Keratinocyte (primary cell): ENCODE measurements at regions not wholly inside any gene's neighbourhood (a gene's known extent, or its start where the extent isn't known, plus 50 kb on each side); places are given as distances from the start of the nearest gene placed in this dataset.

ENCODE experiments used
- EZH2 ChIP-seq: IDR thresholded peaks from one replicate; pipeline ENCODE4 v1.6.1; 2012; ENCODE audit warnings: inconsistent platforms, mild to moderate bottlenecking, low read length, moderate library complexity
- TF ChIP-seq, protein P1 (sequence below), 3 experiments: IDR thresholded peaks in 1 of 3; conservative IDR thresholded peaks in 1 of 3; optimal IDR thresholded peaks in 1 of 3; 2 replicates in 2 of 3; 3 replicates in 1 of 3; pipeline versions ENCODE3 to v1.5.1; 2011; ENCODE audit warnings: low read length in 3 of 3, mild to moderate bottlenecking in 3 of 3, moderate library complexity in 2 of 3, control low read depth in 1 of 3, inconsistent platforms in 1 of 3; ENCODE audit not compliant: insufficient read depth in 2 of 3; ENCODE audit errors: extremely low read depth in 1 of 3

DNA sequence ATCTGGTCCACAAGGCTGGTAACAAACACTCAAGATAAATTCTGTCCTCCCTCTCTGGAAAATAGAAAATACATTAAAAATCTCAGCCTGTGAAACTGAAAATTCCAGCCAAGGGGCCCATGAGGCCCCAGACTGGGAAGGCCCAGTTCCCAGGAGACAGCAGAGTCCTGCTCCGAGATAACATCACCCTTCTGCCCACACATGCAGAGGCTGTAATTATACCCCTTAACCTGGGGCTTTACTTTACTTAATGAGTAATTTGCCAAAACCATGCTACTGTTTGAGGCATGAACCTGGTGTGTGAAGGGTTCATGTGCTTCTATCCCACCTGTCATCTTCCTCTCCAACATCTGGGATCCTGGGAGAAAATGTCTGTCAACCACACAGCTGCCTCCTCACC, 398.9 kb upstream of the SULF2 start:
- TF ChIP-seq, protein P1, sequence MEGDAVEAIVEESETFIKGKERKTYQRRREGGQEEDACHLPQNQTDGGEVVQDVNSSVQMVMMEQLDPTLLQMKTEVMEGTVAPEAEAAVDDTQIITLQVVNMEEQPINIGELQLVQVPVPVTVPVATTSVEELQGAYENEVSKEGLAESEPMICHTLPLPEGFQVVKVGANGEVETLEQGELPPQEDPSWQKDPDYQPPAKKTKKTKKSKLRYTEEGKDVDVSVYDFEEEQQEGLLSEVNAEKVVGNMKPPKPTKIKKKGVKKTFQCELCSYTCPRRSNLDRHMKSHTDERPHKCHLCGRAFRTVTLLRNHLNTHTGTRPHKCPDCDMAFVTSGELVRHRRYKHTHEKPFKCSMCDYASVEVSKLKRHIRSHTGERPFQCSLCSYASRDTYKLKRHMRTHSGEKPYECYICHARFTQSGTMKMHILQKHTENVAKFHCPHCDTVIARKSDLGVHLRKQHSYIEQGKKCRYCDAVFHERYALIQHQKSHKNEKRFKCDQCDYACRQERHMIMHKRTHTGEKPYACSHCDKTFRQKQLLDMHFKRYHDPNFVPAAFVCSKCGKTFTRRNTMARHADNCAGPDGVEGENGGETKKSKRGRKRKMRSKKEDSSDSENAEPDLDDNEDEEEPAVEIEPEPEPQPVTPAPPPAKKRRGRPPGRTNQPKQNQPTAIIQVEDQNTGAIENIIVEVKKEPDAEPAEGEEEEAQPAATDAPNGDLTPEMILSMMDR (optimal IDR thresholded peaks at IDR 0.05 in 1 of 3, IDR thresholded peaks at IDR 0.05 in 1 of 3, conservative IDR thresholded peaks at IDR 0.05 in 1 of 3; ENCODE audit: extremely low read depth in 1 of 3, insufficient read depth in 2 of 3, low read length in 3 of 3): no peak
- TF ChIP-seq EZH2: no peak
